HL-60 (cell line): ENCODE measurements at regions not wholly inside any gene's neighbourhood (a gene's known extent, or its start where the extent isn't known, plus 50 kb on each side); places are given as distances from the start of the nearest gene placed in this dataset.

ENCODE experiments used
- DNase-seq, 2 experiments: peaks; one replicate each; pipeline ENCODE4 v3.0.0-alpha.2; 2010 to 2020; ENCODE audit warnings: low read depth in 1 of 2, low spot score in 1 of 2
- H3K27ac ChIP-seq: fragments of 250-450 bp; sonication (Bioruptor Pico); replicated peaks from 2 replicates; pipeline ENCODE4 v1.5.1; 2020; ENCODE audit warnings: mild to moderate bottlenecking, moderate library complexity
- H3K27me3 ChIP-seq: fragments of 250-450 bp; sonication (Bioruptor Pico); 2 replicates; pipeline ENCODE4 v1.5.1; 2021; ENCODE audit warnings: mild to moderate bottlenecking, moderate library complexity; ENCODE audit not compliant: insufficient read depth, poor library complexity, severe bottlenecking
- H3K4me3 ChIP-seq: replicated peaks from 2 replicates; pipeline ENCODE4 v1.5.1; 2011; ENCODE audit warnings: mild to moderate bottlenecking, control low read depth, low read length; ENCODE audit not compliant: insufficient read depth
- CTCF ChIP-seq: IDR thresholded peaks from one replicate; pipeline ENCODE4 v1.5.1; 2011; ENCODE audit warnings: low read length, control low read depth, inconsistent platforms; ENCODE audit not compliant: insufficient read depth
- GABPA ChIP-seq: IDR thresholded peaks from 2 replicates; pipeline ENCODE4 v1.6.1; 2012; ENCODE audit warnings: low read depth
- POLR2AphosphoS5 ChIP-seq: IDR thresholded peaks from 2 replicates; pipeline ENCODE4 v1.6.1; 2012; ENCODE audit warnings: low read depth
- REST ChIP-seq: IDR thresholded peaks from 2 replicates; pipeline ENCODE4 v1.6.1; 2012; ENCODE audit warnings: low read depth; ENCODE audit not compliant: insufficient replicate concordance
- SPI1 ChIP-seq: IDR thresholded peaks from 2 replicates; pipeline ENCODE4 v1.6.1; 2012; ENCODE audit warnings: low read depth, mild to moderate bottlenecking, borderline replicate concordance

GRCh38 chr10:131571346-131571745 is 259.8 kb upstream of the TCERG1L start:
- H3K4me3 ChIP-seq = no peak overlapping the region
- no peak for TF ChIP-seq GABPA
- no peak for TF ChIP-seq SPI1
- no peak for TF ChIP-seq CTCF
- TF ChIP-seq POLR2AphosphoS5 = no peak
- no peak for TF ChIP-seq REST
- DNase-seq = no peak

GRCh38 chr10:131571865-131572264 is 260.3 kb upstream of the TCERG1L start:
- Histone ChIP-seq H3K27me3 (no peaks in the 10 kb centered on the region), H3K27ac (no peak overlapping the region), H3K4me3 (no peak overlapping the region)
- no peak for DNase-seq
- no peak for TF ChIP-seq SPI1
- no peak for TF ChIP-seq REST
- TF ChIP-seq POLR2AphosphoS5 = no peak
- no peak for TF ChIP-seq GABPA
- TF ChIP-seq CTCF = no peak

More at GRCh38 chr10:131571346-131571745, 259.8 kb upstream of the TCERG1L start:
- no peaks in the 10 kb centered on the region for H3K27me3 ChIP-seq
- H3K27ac ChIP-seq = no peak overlapping the region

GRCh38 chr10:131573256-131573655 is 261.7 kb upstream of the TCERG1L start:
- H3K4me3 ChIP-seq = no peak overlapping the region
- TF ChIP-seq CTCF (no peak), SPI1 (no peak), GABPA (no peak), REST (no peak), POLR2AphosphoS5 (no peak)
- DNase-seq = no peak
- H3K27me3 ChIP-seq = no peaks in the 10 kb centered on the region
- H3K27ac ChIP-seq = no peak overlapping the region
